ENCODE measurements at regions not wholly inside any gene's neighbourhood (a gene's known extent, or its start where the extent isn't known, plus 50 kb on each side); places are given as distances from the start of the nearest gene placed in this dataset.

- no peak for TF ChIP-seq CTCF (IDR thresholded peaks at IDR 0.05; ENCODE audit: low read depth, low read length)
- in situ Hi-C loops (cut with HindIII; ENCODE audit: low sequenced_read_pairs), result no loop called here
- DNase-seq (ENCODE audit: low read depth, low spot score), result no peak
- no peak overlapping the region for H3K4me3 ChIP-seq (ENCODE audit: low read depth, low read length)
Measured at GRCh38 chr7:145919712-145920111, 196.9 kb upstream of the CNTNAP2 start.

- in situ Hi-C loops (cut with HindIII; ENCODE audit: low sequenced_read_pairs), result no loop called here
- no peak for TF ChIP-seq CTCF (IDR thresholded peaks at IDR 0.05; ENCODE audit: low read depth, low read length)
- DNase-seq (ENCODE audit: low read depth, low spot score), result no peak
- no peak overlapping the region for H3K4me3 ChIP-seq (ENCODE audit: low read depth, low read length)
Measured at GRCh38 chr7:145916776-145917175, 199.8 kb upstream of the CNTNAP2 start.

- DNase-seq (ENCODE audit: low read depth, low spot score), result no peak
- in situ Hi-C loops (cut with HindIII; ENCODE audit: low sequenced_read_pairs), result no loop called here
- no peak for TF ChIP-seq CTCF (IDR thresholded peaks at IDR 0.05; ENCODE audit: low read depth, low read length)
- no peak overlapping the region for H3K4me3 ChIP-seq (ENCODE audit: low read depth, low read length)
Measured at GRCh38 chr7:145915679-145916078, 200.9 kb upstream of the CNTNAP2 start.

GRCh38 chr7:145909991-145910513 is 206.5 kb upstream of the CNTNAP2 start:
- no peak for TF ChIP-seq CTCF (IDR thresholded peaks at IDR 0.05; ENCODE audit: low read depth, low read length)
- H3K4me3 ChIP-seq (ENCODE audit: low read depth, low read length), result no peak overlapping the region
- in situ Hi-C loops (cut with HindIII; ENCODE audit: low sequenced_read_pairs), result no loop called here
- peak; percentile 64 for DNase-seq (ENCODE audit: low read depth, low spot score)

GRCh38 chr7:145903658-145904057 is 212.9 kb upstream of the CNTNAP2 start:
- DNase-seq (ENCODE audit: low read depth, low spot score), result no peak
- in situ Hi-C loops (cut with HindIII; ENCODE audit: low sequenced_read_pairs), result no loop called here
- no peak overlapping the region for H3K4me3 ChIP-seq (ENCODE audit: low read depth, low read length)
- TF ChIP-seq CTCF (IDR thresholded peaks at IDR 0.05; ENCODE audit: low read depth, low read length), result no peak

GRCh38 chr7:145902123-145902522 is 214.5 kb upstream of the CNTNAP2 start:
- TF ChIP-seq CTCF (IDR thresholded peaks at IDR 0.05; ENCODE audit: low read depth, low read length), result no peak
- no peak overlapping the region for H3K4me3 ChIP-seq (ENCODE audit: low read depth, low read length)
- in situ Hi-C loops (cut with HindIII; ENCODE audit: low sequenced_read_pairs), result no loop called here
- DNase-seq (ENCODE audit: low read depth, low spot score), result no peak

GRCh38 chr7:145899938-145900337 is 216.7 kb upstream of the CNTNAP2 start:
- in situ Hi-C loops (cut with HindIII; ENCODE audit: low sequenced_read_pairs), result no loop called here
- TF ChIP-seq CTCF (IDR thresholded peaks at IDR 0.05; ENCODE audit: low read depth, low read length), result no peak
- DNase-seq (ENCODE audit: low read depth, low spot score), result no peak
- no peak overlapping the region for H3K4me3 ChIP-seq (ENCODE audit: low read depth, low read length)
